Sigmoid colon (tissue), 4 donors: ENCODE measurements at regions not wholly inside any gene's neighbourhood (a gene's known extent, or its start where the extent isn't known, plus 50 kb on each side); places are given as distances from the start of the nearest gene placed in this dataset.

Experiments used
- EP300 ChIP-seq, 4 donors: sonication (generic); formaldehyde crosslinking; IDR thresholded peaks; one replicate each; pipeline ENCODE4 v1.6.1; 2017; ENCODE audit warnings: antibody characterized with exemption in 4 of 4
- POLR2A ChIP-seq, 2 donors: fragments of 450-650 bp; IDR thresholded peaks; one replicate each; pipeline ENCODE4 v1.6.1; 2016; ENCODE audit warnings: antibody characterized with exemption in 2 of 2, mild to moderate bottlenecking in 2 of 2, moderate library complexity in 2 of 2
- POLR2AphosphoS5 ChIP-seq, 4 donors: sonication (generic); formaldehyde crosslinking; IDR thresholded peaks; one replicate each; pipeline ENCODE4 v1.6.1; 2017; ENCODE audit warnings: antibody characterized with exemption in 4 of 4
- TF ChIP-seq, protein P1 (sequence below), 4 experiments: fragments of 450-650 bp in 3 of 4; fragments of 200-600 bp in 1 of 4; IDR thresholded peaks; one replicate each; pipeline ENCODE4 v1.5.1; 2016 to 2019; ENCODE audit warnings: antibody characterized with exemption in 4 of 4, mild to moderate bottlenecking in 3 of 4, moderate library complexity in 2 of 4

DNA sequence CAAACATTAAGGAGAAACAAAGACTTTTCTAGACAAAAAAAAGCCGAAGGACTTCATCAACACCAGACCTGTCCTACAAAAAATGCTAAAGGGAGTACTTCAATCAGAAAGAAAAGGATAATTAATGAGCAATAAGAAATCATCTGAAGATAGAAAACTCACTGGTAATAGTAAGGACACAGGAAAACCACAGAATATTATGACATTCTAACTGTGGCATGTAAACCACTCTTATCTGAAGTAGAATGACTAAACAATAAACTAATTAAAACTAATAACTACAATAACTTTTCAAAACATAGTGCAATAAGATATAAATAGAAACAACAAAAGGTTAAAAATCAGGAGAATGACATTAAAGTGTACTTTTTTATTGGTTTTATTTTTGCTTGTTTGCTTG lies 584.5 kb upstream of the CCDC54 start:
- TF ChIP-seq, protein P1, sequence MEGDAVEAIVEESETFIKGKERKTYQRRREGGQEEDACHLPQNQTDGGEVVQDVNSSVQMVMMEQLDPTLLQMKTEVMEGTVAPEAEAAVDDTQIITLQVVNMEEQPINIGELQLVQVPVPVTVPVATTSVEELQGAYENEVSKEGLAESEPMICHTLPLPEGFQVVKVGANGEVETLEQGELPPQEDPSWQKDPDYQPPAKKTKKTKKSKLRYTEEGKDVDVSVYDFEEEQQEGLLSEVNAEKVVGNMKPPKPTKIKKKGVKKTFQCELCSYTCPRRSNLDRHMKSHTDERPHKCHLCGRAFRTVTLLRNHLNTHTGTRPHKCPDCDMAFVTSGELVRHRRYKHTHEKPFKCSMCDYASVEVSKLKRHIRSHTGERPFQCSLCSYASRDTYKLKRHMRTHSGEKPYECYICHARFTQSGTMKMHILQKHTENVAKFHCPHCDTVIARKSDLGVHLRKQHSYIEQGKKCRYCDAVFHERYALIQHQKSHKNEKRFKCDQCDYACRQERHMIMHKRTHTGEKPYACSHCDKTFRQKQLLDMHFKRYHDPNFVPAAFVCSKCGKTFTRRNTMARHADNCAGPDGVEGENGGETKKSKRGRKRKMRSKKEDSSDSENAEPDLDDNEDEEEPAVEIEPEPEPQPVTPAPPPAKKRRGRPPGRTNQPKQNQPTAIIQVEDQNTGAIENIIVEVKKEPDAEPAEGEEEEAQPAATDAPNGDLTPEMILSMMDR (IDR thresholded peaks at IDR 0.05) = no peak
- TF ChIP-seq POLR2A (IDR thresholded peaks at IDR 0.05) (no peak), POLR2AphosphoS5 (IDR thresholded peaks at IDR 0.05) (no peak), EP300 (IDR thresholded peaks at IDR 0.05) (no peak)
